K562 (cell line): ENCODE measurements at regions not wholly inside any gene's neighbourhood (a gene's known extent, or its start where the extent isn't known, plus 50 kb on each side); places are given as distances from the start of the nearest gene placed in this dataset.

Source experiments
- ATAC-seq: fragments of 200-7000 bp; cut with Tn5 transposase; 3 replicates; pipeline ENCODE4 v1.9.1; 2020; ENCODE audit warnings: moderate library complexity
- BruUV-seq: library from RNA; stranded (reverse); fragments of 400-500 nt; replicated peaks from 2 replicates; lab custom pipeline; 2021; lab: Mats Ljungman, UMichigan
- CTCF ChIA-PET: fragments of 300-600 bp; formaldehyde crosslinking; extraction: SDS; loops from one replicate; lab custom pipeline; 2021; ENCODE audit warnings: low intra/inter-chr PET ratio; lab: Yijun Ruan, JAX
- POLR2A ChIA-PET: fragments of 300-600, 350-650 bp; sonication (Branson Sonifier 250); formaldehyde crosslinking; extraction: SDS; loops from one replicate; lab custom pipeline; 2021; ENCODE audit warnings: antibody characterized with exemption, inconsistent platforms; lab: Yijun Ruan, JAX
- DNase-seq, 4 experiments: peaks; one replicate each; pipeline versions ENCODE4 v3.0.0 to v3.0.0-alpha.2; 2011 to 2018; ENCODE audit warnings: low spot score in 3 of 4, mixed read lengths in 3 of 4; ENCODE audit errors: extremely low read depth in 1 of 4
- FAIRE-seq: peaks from 2 replicates; lab custom pipeline; 2011; peaks lifted over from hg19 to GRCh38; lab: Jason Lieb, UNC
- H2AFZ ChIP-seq: 2 replicates; pipeline ENCODE4 v1.6.0; 2011; ENCODE audit warnings: low read depth, low read length, control low read depth, inconsistent platforms
- H3K27ac ChIP-seq: fragments of 200-600 bp; 3 replicates; pipeline ENCODE4 v1.8.0; 2011; ENCODE audit warnings: low read depth, mild to moderate bottlenecking, control low read depth, inconsistent platforms, low read length, moderate library complexity, mixed read lengths; ENCODE audit errors: extremely low read depth
- H3K27me3 ChIP-seq, 2 experiments: fragments of 300-600 bp in 1 of 2; 2 replicates in 1 of 2; 3 replicates in 1 of 2; pipeline versions ENCODE4 v1.6.0 to v1.8.0; 2011; ENCODE audit warnings: inconsistent platforms in 2 of 2, low read length in 2 of 2, mild to moderate bottlenecking in 1 of 2, mixed read lengths in 1 of 2, moderate library complexity in 1 of 2; ENCODE audit not compliant: control insufficient read depth in 2 of 2, insufficient read depth in 2 of 2
- H3K36me3 ChIP-seq: fragments of 300-600 bp; 3 replicates; pipeline ENCODE4 v1.8.0; 2011; ENCODE audit warnings: mild to moderate bottlenecking, low read length, inconsistent platforms; ENCODE audit not compliant: control insufficient read depth, insufficient read depth
- H3K4me1 ChIP-seq, 2 experiments: fragments of 200-600 bp in 1 of 2; replicated peaks in 1 of 2; 2 replicates in 1 of 2; 3 replicates in 1 of 2; pipeline versions ENCODE4 v1.5.1 to v1.8.0; 2011; ENCODE audit warnings: inconsistent platforms in 2 of 2, low read length in 2 of 2, mild to moderate bottlenecking in 1 of 2, mixed read lengths in 1 of 2, moderate library complexity in 1 of 2; ENCODE audit not compliant: control insufficient read depth in 2 of 2, insufficient read depth in 2 of 2
- H3K4me2 ChIP-seq: 2 replicates; pipeline ENCODE4 v1.6.1; 2011; ENCODE audit warnings: low read length, control low read depth, inconsistent platforms, mixed read lengths; ENCODE audit not compliant: insufficient read depth
- H3K4me3 ChIP-seq: fragments of 200-600 bp; sonication (generic), shearing (Covaris generic); 2 replicates; pipeline ENCODE4 v1.5.1; 2016; ENCODE audit warnings: control low read depth, inconsistent platforms
- H3K79me2 ChIP-seq: fragments of 200-600 bp; 3 replicates; pipeline ENCODE4 v1.8.0; 2011; ENCODE audit warnings: low read length, inconsistent platforms; ENCODE audit not compliant: control insufficient read depth, insufficient read depth
- H3K9ac ChIP-seq, 2 experiments: 2 replicates each; pipeline versions ENCODE4 v1.6.0 to v1.6.1; 2011; ENCODE audit warnings: low read depth in 2 of 2, low read length in 2 of 2, control low read depth in 1 of 2, inconsistent platforms in 1 of 2, mild to moderate bottlenecking in 1 of 2, mixed read lengths in 1 of 2; ENCODE audit not compliant: insufficient read depth in 1 of 2
- H3K9me1 ChIP-seq: one replicate; pipeline ENCODE4 v1.6.0; 2011; ENCODE audit warnings: inconsistent platforms, mild to moderate bottlenecking, low read length, moderate library complexity; ENCODE audit not compliant: control insufficient read depth, insufficient read depth
- H3K9me3 ChIP-seq: replicated peaks from 2 replicates; pipeline ENCODE4 v1.5.1; 2011; ENCODE audit warnings: low read depth, low read length, inconsistent platforms; ENCODE audit not compliant: control insufficient read depth, insufficient read depth
- H4K20me1 ChIP-seq: replicated peaks from 2 replicates; pipeline ENCODE4 v1.6.1; 2011; ENCODE audit warnings: low read length, inconsistent platforms, mixed read lengths; ENCODE audit not compliant: control insufficient read depth, insufficient read depth
- FOXK1 ChIP-seq: sonication (generic); formaldehyde crosslinking; IDR thresholded peaks from 2 replicates; pipeline ENCODE4 v1.8.0; 2022; ENCODE audit warnings: missing genetic modification reagents, mild to moderate bottlenecking, borderline replicate concordance
- GTF2F1 ChIP-seq: IDR thresholded peaks from 2 replicates; pipeline ENCODE4 v1.6.1; 2011; ENCODE audit warnings: low read depth, low read length, improper control_type of control experiment
- HDAC8 ChIP-seq: fragments of 450-650 bp; IDR thresholded peaks from 2 replicates; pipeline ENCODE4 v1.6.1; 2016; ENCODE audit warnings: mild to moderate bottlenecking, missing genetic modification characterization, moderate library complexity, missing compliant biosample characterization
- MTA2 ChIP-seq: fragments of 450-650 bp; IDR thresholded peaks from 2 replicates; pipeline ENCODE4 v1.6.1; 2016; ENCODE audit warnings: low read depth
- NFXL1 ChIP-seq: fragments of 450-650 bp; formaldehyde crosslinking; IDR thresholded peaks from 2 replicates; pipeline ENCODE4 v1.4.0; 2021; ENCODE audit warnings: mild to moderate bottlenecking
- RBM22 ChIP-seq: fragments of 200-400 bp; formaldehyde crosslinking; IDR thresholded peaks from 2 replicates; pipeline ENCODE4 v1.6.1; 2018; ENCODE audit warnings: low read length, low read depth; ENCODE audit not compliant: poor library complexity, severe bottlenecking
- ZNF12 ChIP-seq: sonication (generic); formaldehyde crosslinking; IDR thresholded peaks from 2 replicates; pipeline ENCODE4 v1.4.0; 2020; ENCODE audit warnings: mild to moderate bottlenecking, missing genetic modification reagents
- ZNF124 ChIP-seq: sonication (generic); formaldehyde crosslinking; IDR thresholded peaks from 2 replicates; pipeline ENCODE4 v1.8.1; 2022; ENCODE audit warnings: missing genetic modification reagents
- ZNF347 ChIP-seq: fragments of 450-650 bp; formaldehyde crosslinking; IDR thresholded peaks from 2 replicates; pipeline ENCODE4 v1.4.0; 2020; ENCODE audit warnings: low read depth, mild to moderate bottlenecking, moderate library complexity
- ZNF583 ChIP-seq: fragments of 250-450 bp; sonication (Bioruptor Pico); IDR thresholded peaks from 2 replicates; pipeline ENCODE4 v1.4.0; 2020
- WGBS: fragments of 100-300 bp; shearing (Covaris generic); methylation state at CpG from one replicate; pipeline ENCODE4 v1.1.6; 2016; ENCODE audit warnings: low coverage, mixed read lengths; ENCODE audit not compliant: insufficient coverage; ENCODE audit errors: missing lambda C conversion rate; 5-methylcytosine and 5-hydroxymethylcytosine counted together
- in situ Hi-C: fragments of 300-500 bp; cut with MboI; formaldehyde crosslinking; loops from 4 replicates; pipeline ENCODE4 v1.15.0; 2018; ENCODE audit warnings: inconsistent platforms, mixed read lengths
- intact Hi-C: fragments of 100-400 bp; cut with micrococcal nuclease; formaldehyde crosslinking; loops from 2 replicates; pipeline ENCODE4 v1.14.2; 2022
- TF ChIP-seq, protein P1 (sequence below): fragments of 450-650 bp; IDR thresholded peaks from 2 replicates; pipeline ENCODE4 v1.6.1; 2017; ENCODE audit warnings: mild to moderate bottlenecking, moderate library complexity
- TF ChIP-seq, protein P2 (sequence below): fragments of 250-450 bp; sonication (Bioruptor Pico); IDR thresholded peaks from 2 replicates; pipeline ENCODE4 v1.6.1; 2021; ENCODE audit warnings: mild to moderate bottlenecking
- TF ChIP-seq, protein P3 (sequence below): fragments of 250-450 bp; sonication (Bioruptor Pico); IDR thresholded peaks from 2 replicates; pipeline ENCODE4 v1.9.0; 2021; ENCODE audit warnings: mild to moderate bottlenecking, inconsistent platforms

DNA sequence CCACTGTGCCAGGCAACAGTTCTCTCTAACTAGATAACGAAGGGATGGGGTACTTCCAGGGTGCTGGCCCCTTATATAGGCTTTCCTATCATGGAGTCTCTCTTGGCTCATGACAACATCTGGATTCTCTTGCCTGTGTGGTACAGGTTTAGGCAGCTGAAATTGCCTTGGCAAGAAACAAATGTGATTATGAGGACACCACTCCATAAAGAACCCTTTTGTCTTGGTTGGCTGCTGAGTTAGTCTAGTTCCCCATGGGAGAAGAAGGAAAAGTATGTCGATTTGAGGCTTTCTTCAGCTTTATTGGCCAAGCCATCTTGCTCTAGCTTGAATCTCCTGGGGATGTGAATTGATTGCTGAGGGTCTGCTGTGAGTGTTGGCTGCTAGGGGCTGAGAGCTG is 76.3 kb upstream of the ZCCHC2 start:
- H3K9me3 ChIP-seq = peaks cover 2% of the 10 kb centered on the region; the same call in 1 of the 2 replicates
- FAIRE-seq (no peak), DNase-seq (no peak), ATAC-seq (no peak)
- no peak overlapping the region for H3K9ac ChIP-seq
- no peak overlapping the region for H2AFZ ChIP-seq
- H3K36me3 ChIP-seq = no peaks in the 10 kb centered on the region
- CTCF ChIA-PET = no interaction called here
- intact Hi-C loops = no loop called here
- H3K4me3 ChIP-seq = no peak overlapping the region
- H3K9me1 ChIP-seq = no peaks in the 10 kb centered on the region
- H3K4me1 ChIP-seq = peaks cover 7 to 19% of the 10 kb centered on the region in 2 experiments; a peak in 4 of 5 replicates
- no TSS peak for BruUV-seq
- no peak overlapping the region for H3K4me2 ChIP-seq
- no peaks in the 10 kb centered on the region for H3K79me2 ChIP-seq
- 38% methylated on average over 2 of the region's 2 CpGs for WGBS
- POLR2A ChIA-PET = no interaction called here
- TF ChIP-seq FOXK1 = no peak
- TF ChIP-seq HDAC8 (tag) = no peak
- no peak for TF ChIP-seq ZNF583 (CRISPR knock-in tag)
- TF ChIP-seq MTA2 = no peak
- TF ChIP-seq RBM22 = no peak
- no peak for TF ChIP-seq ZNF124
- TF ChIP-seq NFXL1 (CRISPR knock-in tag) = no peak
- TF ChIP-seq ZNF347 (CRISPR knock-in tag) = no peak
- TF ChIP-seq, protein P1, sequence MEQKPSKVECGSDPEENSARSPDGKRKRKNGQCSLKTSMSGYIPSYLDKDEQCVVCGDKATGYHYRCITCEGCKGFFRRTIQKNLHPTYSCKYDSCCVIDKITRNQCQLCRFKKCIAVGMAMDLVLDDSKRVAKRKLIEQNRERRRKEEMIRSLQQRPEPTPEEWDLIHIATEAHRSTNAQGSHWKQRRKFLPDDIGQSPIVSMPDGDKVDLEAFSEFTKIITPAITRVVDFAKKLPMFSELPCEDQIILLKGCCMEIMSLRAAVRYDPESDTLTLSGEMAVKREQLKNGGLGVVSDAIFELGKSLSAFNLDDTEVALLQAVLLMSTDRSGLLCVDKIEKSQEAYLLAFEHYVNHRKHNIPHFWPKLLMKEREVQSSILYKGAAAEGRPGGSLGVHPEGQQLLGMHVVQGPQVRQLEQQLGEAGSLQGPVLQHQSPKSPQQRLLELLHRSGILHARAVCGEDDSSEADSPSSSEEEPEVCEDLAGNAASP = no peak
- no peak for TF ChIP-seq GTF2F1
- TF ChIP-seq, protein P2, sequence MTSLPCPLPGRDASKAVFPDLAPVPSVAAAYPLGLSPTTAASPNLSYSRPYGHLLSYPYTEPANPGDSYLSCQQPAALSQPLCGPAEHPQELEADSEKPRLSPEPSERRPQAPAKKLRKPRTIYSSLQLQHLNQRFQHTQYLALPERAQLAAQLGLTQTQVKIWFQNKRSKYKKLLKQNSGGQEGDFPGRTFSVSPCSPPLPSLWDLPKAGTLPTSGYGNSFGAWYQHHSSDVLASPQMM (CRISPR knock-in tag) = no peak
- TF ChIP-seq, protein P3, sequence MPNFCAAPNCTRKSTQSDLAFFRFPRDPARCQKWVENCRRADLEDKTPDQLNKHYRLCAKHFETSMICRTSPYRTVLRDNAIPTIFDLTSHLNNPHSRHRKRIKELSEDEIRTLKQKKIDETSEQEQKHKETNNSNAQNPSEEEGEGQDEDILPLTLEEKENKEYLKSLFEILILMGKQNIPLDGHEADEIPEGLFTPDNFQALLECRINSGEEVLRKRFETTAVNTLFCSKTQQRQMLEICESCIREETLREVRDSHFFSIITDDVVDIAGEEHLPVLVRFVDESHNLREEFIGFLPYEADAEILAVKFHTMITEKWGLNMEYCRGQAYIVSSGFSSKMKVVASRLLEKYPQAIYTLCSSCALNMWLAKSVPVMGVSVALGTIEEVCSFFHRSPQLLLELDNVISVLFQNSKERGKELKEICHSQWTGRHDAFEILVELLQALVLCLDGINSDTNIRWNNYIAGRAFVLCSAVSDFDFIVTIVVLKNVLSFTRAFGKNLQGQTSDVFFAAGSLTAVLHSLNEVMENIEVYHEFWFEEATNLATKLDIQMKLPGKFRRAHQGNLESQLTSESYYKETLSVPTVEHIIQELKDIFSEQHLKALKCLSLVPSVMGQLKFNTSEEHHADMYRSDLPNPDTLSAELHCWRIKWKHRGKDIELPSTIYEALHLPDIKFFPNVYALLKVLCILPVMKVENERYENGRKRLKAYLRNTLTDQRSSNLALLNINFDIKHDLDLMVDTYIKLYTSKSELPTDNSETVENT (CRISPR knock-in tag) = no peak
- TF ChIP-seq ZNF12 (CRISPR knock-in tag) = no peak
- in situ Hi-C loops = no loop called here
- H3K27me3 ChIP-seq = no peaks in the 10 kb centered on the region
- no peak overlapping the region for H3K27ac ChIP-seq
- no peaks in the 10 kb centered on the region for H4K20me1 ChIP-seq
